ENCODE measurements at regions not wholly inside any gene's neighbourhood (a gene's known extent, or its start where the extent isn't known, plus 50 kb on each side); places are given as distances from the start of the nearest gene placed in this dataset.

GRCh38 chr4:156710365-156711192 lies 261.0 kb downstream of the PDGFC start:
- Histone ChIP-seq H3K9me3 (no peaks in the 10 kb centered on the region), H3K27me3 (no peaks in the 10 kb centered on the region), H3K36me3 (no peaks in the 10 kb centered on the region), H3K4me3 (no peak overlapping the region), H3K4me1 (no peaks in the 10 kb centered on the region), H3K27ac (no peak overlapping the region)
- no peak for DNase-seq (ENCODE audit: extremely low spot score in 2 of 2)
- intact Hi-C loops (cut with DNase I), result no loop called here
- TF ChIP-seq POLR2A (IDR thresholded peaks at IDR 0.05) (no peak), POLR2AphosphoS5 (IDR thresholded peaks at IDR 0.05; ENCODE audit: insufficient read depth in 1 of 2, low read depth in 1 of 2) (no peak), CTCF (IDR thresholded peaks at IDR 0.05) (no peak)

GRCh38 chr4:156705311-156705710 lies 266.3 kb downstream of the PDGFC start:
- intact Hi-C loops (cut with DNase I), result no loop called here
- Histone ChIP-seq H3K4me3 (no peak overlapping the region), H3K4me1 (no peaks in the 10 kb centered on the region), H3K27me3 (no peaks in the 10 kb centered on the region), H3K36me3 (no peaks in the 10 kb centered on the region), H3K9me3 (no peaks in the 10 kb centered on the region), H3K27ac (no peak overlapping the region)
- DNase-seq (ENCODE audit: extremely low spot score in 2 of 2), result no peak
- no peak for TF ChIP-seq POLR2AphosphoS5 (IDR thresholded peaks at IDR 0.05; ENCODE audit: insufficient read depth in 1 of 2, low read depth in 1 of 2)
- TF ChIP-seq POLR2A (IDR thresholded peaks at IDR 0.05), result no peak
- TF ChIP-seq CTCF (IDR thresholded peaks at IDR 0.05), result no peak

GRCh38 chr4:156695163-156695562 lies 276.4 kb downstream of the PDGFC start:
- Histone ChIP-seq H3K4me1 (no peaks in the 10 kb centered on the region), H3K36me3 (no peaks in the 10 kb centered on the region), H3K9me3 (no peaks in the 10 kb centered on the region), H3K27me3 (no peaks in the 10 kb centered on the region), H3K27ac (no peak overlapping the region), H3K4me3 (no peak overlapping the region)
- TF ChIP-seq CTCF (IDR thresholded peaks at IDR 0.05) (no peak), POLR2AphosphoS5 (IDR thresholded peaks at IDR 0.05; ENCODE audit: insufficient read depth in 1 of 2, low read depth in 1 of 2) (no peak), POLR2A (IDR thresholded peaks at IDR 0.05) (no peak)
- no peak for DNase-seq (ENCODE audit: extremely low spot score in 2 of 2)
- intact Hi-C loops (cut with DNase I), result no loop called here

GRCh38 chr4:156694413-156694812 lies 277.2 kb downstream of the PDGFC start:
- H3K27ac ChIP-seq, result no peak overlapping the region
- H3K9me3 ChIP-seq, result no peaks in the 10 kb centered on the region
- intact Hi-C loops (cut with DNase I), result no loop called here
- no peak for DNase-seq (ENCODE audit: extremely low spot score in 2 of 2)
- no peak overlapping the region for H3K4me3 ChIP-seq
- no peak for TF ChIP-seq POLR2AphosphoS5 (IDR thresholded peaks at IDR 0.05; ENCODE audit: insufficient read depth in 1 of 2, low read depth in 1 of 2)
- TF ChIP-seq CTCF (IDR thresholded peaks at IDR 0.05), result no peak
- TF ChIP-seq POLR2A (IDR thresholded peaks at IDR 0.05), result no peak
- no peaks in the 10 kb centered on the region for H3K27me3 ChIP-seq
- H3K4me1 ChIP-seq, result no peaks in the 10 kb centered on the region
- no peaks in the 10 kb centered on the region for H3K36me3 ChIP-seq

GRCh38 chr4:156693557-156693956 lies 278.0 kb downstream of the PDGFC start:
- TF ChIP-seq POLR2A (IDR thresholded peaks at IDR 0.05), result no peak
- no peak for TF ChIP-seq CTCF (IDR thresholded peaks at IDR 0.05)
- no peak for TF ChIP-seq POLR2AphosphoS5 (IDR thresholded peaks at IDR 0.05; ENCODE audit: insufficient read depth in 1 of 2, low read depth in 1 of 2)
- no peaks in the 10 kb centered on the region for H3K36me3 ChIP-seq
- no peak for DNase-seq (ENCODE audit: extremely low spot score in 2 of 2)
- H3K27ac ChIP-seq, result no peak overlapping the region
- no peaks in the 10 kb centered on the region for H3K27me3 ChIP-seq
- H3K4me3 ChIP-seq, result no peak overlapping the region
- no peaks in the 10 kb centered on the region for H3K4me1 ChIP-seq
- no peaks in the 10 kb centered on the region for H3K9me3 ChIP-seq
- intact Hi-C loops (cut with DNase I), result no loop called here
